ENCODE measurements at regions not wholly inside any gene's neighbourhood (a gene's known extent, or its start where the extent isn't known, plus 50 kb on each side); places are given as distances from the start of the nearest gene placed in this dataset.

DNA sequence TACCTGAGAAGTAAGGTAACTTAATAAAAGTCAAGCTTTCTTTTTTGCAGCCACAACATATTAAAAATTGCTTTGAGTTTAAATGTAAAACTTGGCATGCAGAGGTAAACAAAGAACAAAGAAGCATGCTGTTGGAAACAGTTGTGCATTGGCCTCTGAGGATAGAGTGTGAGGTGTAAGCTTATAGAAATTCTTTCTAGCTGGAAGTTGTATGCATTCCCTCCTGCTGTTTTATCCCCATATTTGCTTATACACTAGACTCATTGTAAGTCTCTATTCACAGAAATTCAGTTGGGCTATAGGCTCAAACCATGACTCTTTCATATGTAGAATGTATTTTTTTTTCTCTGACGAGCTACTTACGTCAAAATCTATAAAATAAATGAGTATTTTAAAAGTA is 316.3 kb downstream of the SLC6A15 start:
- DNase-seq: no peak

DNA sequence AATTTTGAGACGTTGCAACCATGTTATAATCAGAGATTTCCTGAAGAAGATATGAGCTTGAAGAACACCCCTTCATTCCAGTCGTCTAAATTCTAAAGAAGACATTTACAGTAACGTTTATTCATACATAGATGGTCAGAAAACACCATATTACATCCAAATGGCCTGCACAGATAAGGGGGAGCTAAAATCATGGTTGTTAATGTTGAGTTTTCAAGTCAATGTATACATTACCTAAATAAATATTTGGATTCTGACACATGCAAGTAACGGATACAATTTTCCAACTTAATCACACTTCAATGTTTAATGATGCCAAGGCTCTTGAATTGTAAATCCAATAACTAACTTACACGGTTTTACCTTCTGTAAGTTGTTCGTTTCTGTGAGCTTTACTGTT is 318.4 kb downstream of the SLC6A15 start:
- DNase-seq: no peak

DNA sequence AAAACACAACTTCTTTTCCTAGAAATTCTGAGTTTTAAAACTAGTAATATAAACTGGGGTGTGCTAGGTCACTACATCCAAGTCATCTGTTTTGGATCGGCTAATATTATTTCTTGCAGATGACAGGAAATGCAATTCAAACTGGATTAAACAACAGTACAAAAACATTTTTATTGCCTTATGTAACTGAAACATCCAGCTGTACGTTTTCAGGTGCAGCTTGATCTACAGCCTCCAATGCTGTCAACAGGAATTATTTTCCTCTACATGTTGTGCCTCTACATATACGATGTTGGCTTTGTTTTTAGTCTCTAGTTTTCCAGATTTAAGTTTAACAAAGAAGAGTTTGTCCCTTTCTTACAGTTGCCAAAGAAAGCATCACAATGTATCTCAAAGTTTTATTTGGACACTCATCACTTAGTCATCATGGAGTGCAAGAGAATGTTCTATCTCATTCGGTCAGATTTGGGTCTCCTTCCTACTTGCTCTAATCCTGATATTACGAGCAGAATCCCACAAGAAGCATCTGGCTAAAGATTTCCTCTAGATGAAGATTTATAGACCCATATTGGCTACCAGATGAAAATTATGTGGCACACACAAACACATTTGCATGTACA is 326.7 kb downstream of the SLC6A15 start:
- no peak for DNase-seq

DNA sequence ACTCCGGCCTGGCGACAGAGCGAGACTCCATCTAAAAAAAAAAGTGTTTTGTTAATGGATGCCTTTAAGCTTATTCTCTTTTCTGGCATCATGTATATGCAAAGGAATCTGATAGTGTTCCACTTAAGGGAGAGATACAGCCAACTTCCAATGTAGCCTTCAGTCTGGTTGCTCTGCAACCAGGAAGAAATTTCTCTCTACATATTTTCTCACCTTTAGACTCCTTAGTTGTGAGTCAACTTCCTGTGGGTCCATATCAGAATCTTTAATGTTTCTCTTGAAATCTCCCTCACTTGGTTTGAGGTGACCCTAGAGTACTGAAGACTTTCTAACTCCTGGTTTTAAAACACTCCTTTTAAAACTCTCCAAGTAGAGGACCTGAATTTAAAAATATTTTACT is 340.4 kb downstream of the SLC6A15 start:
- no peak for DNase-seq

DNA sequence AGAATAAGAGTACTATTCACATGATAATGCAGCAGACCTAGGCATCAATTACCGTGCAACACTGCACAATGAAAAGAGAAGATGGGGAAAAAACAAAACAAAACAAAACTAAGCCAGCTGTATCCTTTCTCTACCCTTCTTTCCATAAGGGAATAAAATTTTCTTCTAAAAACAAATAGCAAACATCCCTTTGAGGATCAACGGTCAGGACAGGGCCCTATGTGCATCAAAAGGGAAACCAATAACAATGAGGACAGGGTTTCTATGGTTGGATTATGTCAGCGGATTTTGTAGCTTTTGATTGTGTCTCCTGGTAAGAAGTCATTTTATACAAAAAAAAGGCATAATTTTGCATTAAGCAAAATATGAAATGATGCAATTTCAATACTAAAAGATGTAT is 350.3 kb downstream of the SLC6A15 start:
- no peak for DNase-seq

DNA sequence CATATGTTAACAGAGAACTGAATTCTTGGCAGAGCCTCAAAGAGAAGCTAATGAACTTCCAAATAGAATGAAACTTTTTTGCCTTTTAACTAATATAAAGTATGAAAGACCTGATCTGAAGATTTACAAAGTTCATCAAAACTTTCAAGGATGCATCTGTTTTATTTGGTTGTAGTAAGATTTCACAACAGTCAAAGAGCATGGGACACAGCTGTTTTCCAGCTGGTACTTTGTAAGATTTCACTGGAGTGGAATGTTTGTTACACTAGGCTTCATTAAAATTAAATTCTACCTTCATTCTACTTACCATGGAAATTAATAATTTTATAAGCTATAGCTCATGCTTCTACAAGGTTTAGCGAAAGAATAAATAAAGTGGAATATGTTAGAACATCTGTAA is 351.2 kb downstream of the SLC6A15 start:
- DNase-seq: no peak

DNA sequence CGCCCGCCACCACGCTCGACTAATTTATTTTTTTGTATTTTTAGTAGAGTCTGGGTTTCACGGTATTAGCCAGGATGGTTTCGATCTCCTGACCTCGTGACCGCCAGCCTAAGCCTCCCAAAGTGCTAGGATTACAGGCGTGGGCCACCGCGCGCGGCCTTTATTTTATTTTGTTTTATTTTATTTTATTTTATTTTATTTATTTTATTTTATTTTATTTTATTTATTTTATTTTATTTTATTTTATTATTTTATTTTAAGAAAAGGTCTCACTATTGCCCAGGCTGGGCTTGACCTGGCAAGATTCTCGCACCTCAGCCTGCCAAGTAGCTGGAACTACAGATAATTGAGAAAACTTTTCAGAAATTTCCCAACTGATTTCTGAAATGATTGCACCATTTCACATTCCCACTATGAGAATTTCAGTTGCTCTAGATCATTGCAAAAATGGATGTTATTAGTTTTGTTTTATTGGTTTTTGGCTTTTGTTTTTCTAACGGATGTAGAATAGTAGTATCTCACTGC is 358.3 kb downstream of the SLC6A15 start:
- no peak for DNase-seq

DNA sequence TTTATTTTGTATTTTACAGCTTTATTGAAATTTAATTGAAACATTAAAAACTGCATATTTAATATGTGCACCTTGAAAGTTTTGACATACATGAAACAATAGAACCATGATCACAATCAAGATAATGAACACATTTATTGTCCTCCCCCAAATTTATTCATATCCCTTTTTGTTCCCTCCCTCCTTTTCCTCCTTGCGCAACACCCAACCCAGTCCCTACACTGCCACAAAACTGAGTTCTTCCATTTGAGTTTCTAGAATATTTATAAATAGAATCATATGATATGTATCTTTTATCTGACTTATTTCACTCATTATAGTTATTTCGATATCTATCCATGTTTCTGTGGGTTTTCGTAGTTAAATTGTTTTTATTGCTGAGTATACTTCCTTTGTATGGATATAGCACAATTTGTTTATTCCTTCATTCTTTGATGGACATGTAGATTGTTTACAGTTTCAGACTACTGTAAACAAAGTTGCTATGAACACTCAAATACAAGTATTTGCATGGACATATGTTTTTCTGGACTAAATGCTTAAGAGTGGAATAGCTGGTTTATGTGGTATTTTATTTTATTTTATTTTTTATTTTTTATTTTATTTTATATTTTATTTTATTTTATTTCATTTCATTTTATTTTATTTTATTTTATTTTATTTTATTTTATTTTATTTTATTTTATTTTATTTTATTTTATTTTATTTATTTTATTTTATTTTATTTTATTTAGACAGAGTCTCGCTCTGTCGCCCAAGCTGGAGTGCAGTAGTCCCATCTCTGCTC is 359.1 kb downstream of the SLC6A15 start:
- no peak for DNase-seq

DNA sequence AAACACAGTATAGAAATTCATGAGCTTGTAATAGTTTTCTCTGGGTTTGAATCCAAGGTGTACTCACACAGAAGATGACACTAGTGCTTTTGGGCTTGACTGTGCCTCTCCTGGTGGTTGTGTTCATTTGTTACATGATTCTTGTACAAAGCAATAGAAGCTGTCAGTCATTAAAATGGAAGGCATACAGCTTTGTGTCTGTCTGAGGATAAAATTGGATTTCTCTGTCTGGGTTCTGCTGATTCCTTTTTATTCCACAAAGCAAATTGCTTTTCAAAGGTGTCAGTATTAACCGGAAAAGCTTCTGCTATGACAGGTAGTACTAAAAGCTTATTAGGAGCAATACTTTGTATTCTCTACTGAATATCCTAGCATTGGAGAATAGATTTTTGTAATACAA is 361.2 kb downstream of the SLC6A15 start:
- DNase-seq: no peak

DNA sequence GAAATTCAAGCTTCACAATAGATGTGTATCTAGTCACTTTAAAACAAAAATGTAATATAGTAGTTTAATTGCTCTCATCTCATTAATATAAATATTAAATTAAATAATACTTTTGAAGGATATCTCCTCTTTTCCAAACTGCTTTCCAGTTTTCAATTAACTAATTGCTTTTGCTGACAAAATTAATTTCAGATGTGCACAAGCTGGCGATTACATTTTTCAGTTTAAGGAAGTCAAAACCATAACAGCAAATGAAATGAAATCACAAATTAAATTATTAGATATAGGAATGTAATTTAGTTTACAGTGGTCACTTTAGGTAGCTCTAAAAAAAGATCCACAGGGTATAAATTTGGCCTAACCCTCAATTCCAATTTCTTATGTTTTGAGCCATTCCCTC is 362.1 kb downstream of the SLC6A15 start:
- no peak for DNase-seq

DNA sequence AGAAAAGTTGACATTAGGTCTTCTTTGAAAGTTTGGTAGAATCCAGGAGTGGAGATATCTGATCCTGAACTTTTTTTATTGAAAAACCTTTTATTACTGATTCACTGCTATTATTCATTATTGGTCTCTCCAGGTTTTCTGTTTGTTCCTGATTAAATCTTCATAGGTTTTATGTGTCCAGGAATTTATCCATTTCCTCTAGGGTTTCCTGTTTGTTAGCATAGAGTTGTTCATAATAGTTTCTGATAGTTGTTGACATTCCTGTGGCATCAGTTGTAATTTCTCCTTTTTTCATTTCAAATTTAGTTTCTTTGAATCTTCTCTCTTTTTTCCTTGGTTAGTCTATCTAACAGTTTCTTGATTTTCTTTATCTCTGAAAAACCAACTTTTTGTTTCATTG is 370.3 kb downstream of the SLC6A15 start:
- no peak for DNase-seq

DNA sequence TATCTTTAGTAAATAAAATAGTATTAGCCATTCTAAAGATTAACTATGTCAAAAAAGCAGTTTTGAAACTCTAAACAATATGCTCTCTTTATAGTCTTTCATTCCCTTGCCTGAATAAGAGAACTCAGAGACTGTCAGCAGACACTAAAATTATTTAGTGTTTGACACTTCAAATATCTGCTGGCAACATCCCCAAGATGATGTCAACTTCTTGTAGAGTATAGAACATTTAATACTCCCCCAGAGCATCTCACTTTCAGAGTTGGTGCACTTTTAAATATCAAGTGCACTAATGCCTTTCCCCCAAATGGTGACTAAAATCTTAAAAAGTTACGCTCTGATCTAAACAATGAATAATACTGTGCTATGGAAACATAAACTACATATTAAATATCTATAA is 374.9 kb downstream of the SLC6A15 start:
- DNase-seq: no peak

DNA sequence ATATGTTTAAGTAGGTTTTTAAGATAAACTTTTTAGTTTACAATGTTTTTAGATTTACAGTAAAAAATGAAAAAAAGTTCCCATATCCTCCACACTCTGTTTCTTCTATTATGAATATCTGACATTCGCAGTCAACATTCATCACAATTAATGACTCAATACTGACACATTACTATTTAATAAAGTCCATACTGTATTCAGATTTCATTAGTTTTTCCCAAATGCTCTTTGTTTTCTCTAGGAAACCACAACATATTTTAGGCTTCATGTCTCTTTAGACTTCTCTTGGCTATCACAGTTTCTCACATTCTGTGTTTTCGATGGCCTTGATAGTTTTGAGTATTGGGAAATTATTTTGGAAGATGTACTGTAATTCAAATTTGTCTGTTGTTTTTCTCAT is 399.8 kb downstream of the SLC6A15 start:
- no peak for DNase-seq

DNA sequence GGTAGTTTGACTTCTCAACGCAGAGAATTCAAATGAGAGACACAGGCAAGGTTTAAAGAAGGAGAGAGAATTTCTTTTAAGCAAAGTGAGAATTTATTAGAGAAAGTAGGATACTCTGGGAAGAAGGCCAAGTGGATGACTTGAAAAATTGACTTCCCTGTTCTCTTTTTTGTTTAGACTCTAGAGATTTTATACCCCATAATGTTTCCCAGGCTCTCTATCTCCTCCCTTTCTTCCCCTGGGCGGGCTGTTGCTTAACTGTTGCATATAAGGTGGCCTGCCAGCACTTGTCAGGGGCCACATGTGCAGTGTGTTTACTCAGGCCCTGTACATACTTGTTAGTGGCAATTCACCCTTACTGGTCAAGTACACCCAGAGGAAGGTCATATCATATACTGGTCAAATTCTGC is 403.7 kb downstream of the SLC6A15 start:
- no peak for DNase-seq

DNA sequence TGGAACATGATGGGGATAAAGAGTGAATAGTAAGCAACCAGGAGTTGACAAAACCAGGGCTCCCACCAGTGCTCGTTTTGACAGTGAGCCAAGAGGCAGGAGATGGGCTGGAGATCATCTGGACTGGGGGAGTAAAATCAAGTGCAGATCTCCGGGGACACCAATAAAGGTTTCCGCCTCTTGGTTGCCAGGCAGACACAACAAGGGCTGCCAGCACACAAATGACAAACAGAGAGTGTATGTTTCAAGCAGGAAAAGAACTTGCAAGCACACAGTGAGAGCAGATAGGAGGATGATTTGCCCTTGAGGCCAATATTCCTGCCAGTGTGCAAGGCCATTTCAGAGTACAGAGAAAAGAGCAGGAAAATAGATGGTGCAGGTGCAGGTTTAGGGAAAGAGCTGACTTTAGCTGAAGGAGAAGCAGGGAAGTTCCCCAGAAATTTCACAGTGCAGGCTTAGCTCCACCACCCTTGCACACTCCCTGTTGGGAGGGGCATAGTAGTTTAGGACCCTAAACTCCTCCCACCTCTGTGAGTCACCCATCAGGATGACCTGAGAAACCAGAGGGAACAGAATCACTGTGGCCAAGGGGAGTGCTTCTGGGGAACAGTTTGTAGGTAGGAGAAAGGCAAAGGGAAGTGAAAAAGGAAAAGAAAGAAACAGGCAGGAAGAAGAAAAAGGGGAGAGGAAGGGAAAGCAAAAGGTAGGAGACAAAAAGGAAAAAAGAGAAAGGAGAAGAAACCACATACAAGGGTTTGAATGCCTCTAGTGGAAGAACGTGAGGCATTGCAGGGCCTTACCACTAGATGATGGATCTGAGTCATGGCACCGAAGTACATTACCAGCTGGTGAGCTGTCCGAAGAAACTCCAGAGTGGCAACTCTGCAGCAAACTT is 404.4 kb downstream of the SLC6A15 start:
- no peak for DNase-seq

DNA sequence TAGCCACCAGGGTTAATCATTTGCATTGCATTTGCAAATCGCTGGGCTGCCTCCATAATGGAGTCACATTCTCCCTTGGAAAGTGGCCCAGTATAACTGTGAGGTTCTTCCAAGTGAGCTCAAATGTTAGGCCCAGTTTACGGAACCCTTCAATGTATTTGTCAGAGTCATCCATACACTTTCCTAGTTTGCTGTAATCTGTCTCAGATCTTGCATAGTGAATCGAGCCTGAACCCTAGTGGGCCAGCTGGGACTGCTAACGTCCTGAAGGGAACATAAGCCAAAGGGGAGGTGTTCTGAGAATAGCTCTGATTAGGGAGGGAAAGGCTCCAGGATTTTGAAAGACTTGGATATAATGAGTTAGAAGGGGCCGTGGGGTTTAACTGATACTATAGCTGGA is 406.3 kb downstream of the SLC6A15 start:
- no peak for DNase-seq

DNA sequence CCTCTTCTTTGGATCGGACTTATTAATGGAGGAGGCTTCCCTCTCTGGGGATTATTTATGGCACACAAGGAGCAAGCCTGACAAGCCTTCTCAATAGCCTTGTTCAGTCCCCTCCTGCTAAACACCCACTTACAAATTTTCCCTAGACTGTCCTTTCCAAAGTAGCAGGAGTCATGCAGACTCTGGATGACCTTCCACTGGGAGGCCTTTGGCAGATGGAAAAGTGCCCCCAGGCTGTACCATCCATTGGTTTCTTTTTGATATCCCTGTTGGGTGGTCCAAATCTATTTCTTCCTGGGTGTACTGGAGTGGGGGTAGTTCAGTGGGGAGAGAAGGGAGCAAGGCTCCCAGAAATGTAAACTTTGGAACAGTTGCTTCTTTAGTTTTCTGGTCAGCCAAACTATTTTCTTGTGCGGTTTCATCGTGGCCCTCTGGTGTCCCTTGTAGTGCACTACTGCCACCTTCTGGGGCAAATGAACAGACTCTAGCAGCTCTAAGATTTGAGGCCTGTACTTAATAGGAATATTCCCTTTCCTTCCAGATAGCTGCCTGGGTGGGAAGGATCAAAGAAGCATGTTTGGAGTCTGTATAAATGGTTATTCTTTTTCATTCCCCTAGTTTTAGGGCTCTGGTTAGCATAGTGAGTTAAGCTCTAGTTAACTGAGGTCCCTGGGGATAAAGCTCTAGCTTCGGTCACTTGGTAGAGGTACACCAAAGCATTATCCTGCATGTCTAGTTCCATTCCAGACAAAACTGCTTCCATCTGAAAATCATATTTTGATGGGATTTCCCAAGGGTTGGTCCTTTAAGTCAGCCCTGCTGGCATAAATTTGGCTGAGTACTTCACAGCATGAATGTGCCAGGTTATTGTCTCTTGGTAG is 409.5 kb downstream of the SLC6A15 start:
- DNase-seq: peak; percentile 43

DNA sequence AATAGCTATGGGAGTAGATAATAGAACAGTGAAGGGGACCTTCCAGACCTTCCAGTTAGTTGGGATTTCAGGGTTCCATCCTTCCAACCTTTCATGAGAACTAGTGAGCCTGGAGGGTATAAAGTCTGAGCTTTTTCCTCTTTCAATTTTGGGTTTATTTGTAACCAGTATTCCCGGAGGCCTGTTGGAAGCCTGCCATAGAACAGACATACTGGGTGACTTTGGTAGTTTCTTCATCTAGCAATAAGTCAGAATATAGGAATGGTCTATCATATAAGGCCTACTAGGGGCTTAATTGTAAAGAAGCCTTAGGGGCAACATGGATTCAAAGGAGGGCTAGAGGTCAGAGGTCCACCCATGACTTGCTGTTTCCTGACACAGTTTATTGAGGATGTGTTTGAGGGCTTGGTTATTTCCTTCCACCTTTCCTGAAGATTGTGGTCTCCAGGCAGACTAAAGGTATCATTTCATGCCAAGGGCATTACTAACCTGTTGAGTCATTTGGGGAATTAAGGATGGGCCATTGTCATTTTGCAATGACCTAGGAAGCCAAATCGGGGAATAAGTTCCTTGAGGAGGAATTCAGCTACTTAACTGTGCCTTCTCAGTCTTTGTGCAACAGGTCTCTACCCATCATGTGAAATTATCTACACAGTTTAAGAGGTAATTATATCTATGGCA is 410.3 kb downstream of the SLC6A15 start:
- no peak for DNase-seq

DNA sequence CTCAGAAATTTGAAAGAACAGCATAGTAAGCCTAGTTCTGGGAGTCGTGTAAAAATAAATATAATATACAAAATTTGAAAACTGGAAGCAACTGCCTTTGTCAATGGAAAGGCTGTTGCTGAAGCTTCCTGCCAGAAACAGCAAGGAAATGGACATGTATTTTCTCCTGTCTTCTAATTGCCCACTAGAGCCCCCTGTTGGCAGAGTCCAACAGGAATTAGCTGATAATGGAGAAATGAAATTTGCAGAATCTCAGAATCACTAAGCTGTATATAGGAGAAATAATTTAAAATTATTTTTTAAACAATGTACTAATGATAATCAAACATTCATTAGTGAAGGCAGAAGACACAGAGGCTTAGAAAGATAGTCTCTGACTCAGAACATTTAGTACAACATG is 414.8 kb downstream of the SLC6A15 start:
- DNase-seq: no peak

DNA sequence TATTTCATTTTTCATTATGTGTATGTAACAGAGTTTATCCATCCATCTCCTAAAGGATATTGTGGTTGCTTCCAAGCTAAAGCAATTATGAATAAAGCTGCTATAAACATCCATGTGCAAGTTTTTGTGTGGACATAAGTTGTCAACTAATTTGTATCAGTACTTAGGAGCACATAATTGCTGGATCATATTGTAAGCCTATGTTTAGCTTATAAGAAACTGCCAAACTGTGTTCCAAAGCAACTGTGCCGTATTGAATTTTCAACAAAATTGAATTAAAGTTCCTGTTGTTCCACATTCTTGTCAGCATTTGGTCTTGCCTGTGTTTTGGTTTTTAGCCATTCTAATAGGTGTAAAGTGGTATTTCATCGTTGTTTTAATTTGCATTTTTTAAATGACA is 416.9 kb downstream of the SLC6A15 start:
- no peak for DNase-seq

DNA sequence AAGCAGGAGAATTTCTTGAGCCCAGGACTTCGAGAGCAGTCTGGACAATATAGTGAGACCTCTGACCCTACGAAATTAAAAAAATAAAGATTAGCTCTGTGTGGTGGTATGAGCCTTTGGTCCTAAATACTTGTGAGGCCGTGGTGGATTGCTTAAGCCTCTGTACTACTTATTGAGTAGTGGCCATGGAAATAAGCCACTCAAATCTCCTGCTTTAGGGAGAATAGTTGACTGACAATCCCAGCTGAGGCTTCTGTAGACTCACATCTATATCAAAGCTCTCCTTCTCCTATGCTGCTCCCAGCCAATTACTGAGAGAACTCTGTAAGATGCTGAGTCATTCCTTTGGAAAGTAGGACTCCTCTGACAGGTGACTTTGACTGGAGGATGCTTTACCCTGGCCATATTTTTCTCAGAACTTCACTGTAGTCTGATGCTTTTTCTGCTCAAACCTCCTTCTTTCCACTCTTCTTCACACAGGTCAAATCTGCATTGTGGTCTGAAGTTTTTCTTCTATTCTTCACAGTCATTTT is 420.2 kb downstream of the SLC6A15 start:
- DNase-seq: no peak

DNA sequence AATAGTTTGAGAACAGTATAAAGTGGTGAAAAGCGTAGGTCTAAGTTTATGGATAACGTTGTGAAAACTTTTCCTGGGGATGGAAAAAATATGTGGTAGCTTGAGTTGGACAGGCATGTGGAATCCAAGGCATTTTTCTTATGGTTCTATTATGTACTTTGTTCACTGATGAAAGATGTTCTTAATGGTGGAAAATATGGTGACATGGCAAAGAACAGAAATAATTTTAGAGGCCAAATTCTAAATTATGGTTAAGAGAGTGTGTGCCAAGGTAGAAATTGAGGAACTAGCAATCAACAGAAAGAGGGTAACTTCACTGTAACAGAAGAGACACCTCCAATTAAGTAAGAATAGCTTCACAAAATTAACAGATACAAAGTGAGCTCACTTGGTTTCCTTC is 427.8 kb downstream of the SLC6A15 start:
- no peak for DNase-seq

Data from NCI-H2107 (cell line).